Neural progenitor cell (in vitro differentiated cells): ENCODE measurements at regions not wholly inside any gene's neighbourhood (a gene's known extent, or its start where the extent isn't known, plus 50 kb on each side); places are given as distances from the start of the nearest gene placed in this dataset.

Source experiments
- EZH2 ChIP-seq: fragments of 200-600 bp; sonication (generic); IDR thresholded peaks from 2 replicates; pipeline ENCODE4 v1.6.1; 2017; ENCODE audit warnings: antibody characterized with exemption, mild to moderate bottlenecking, moderate library complexity
- EZH2phosphoT487 ChIP-seq: fragments of 200-600 bp; sonication (generic); IDR thresholded peaks from 2 replicates; pipeline ENCODE4 v1.6.1; 2017; ENCODE audit warnings: antibody characterized with exemption
- TF ChIP-seq, protein P1 (sequence below): fragments of 200-600 bp; sonication (generic); IDR thresholded peaks from 2 replicates; pipeline ENCODE4 v1.5.1; 2017; ENCODE audit warnings: antibody characterized with exemption, mild to moderate bottlenecking

DNA sequence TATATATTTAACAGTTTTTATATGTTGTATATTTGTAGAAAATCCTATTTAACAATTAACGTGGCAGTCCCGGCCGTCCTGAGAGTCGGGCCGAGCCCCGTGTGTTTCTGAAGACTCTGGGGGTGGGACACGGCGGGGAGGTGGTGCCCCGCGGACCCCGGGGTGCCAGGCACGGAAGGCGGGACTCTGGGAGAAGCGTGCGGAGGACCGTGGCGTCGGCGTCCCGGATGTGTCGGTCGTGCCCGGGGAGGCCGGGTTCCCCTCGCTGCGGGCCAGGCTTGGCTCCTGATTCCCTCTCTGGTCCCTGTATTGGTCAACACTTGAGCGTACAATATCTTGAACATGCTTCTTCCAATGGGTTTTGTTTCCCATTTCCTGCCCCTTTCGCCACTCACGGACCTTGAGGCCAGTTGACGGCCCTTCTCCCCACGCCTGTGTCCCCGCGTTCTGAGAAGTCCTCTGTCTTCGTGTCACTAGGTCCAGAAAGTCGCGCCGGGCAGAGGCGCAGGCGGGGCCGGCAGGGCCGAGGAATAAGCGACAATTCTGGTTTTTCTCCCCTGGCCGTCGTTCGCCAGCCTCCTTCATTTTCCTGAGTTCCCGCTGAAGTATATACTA is 1076.7 kb downstream of the BRD1 start:
- TF ChIP-seq EZH2phosphoT487 = no peak
- TF ChIP-seq, protein P1, sequence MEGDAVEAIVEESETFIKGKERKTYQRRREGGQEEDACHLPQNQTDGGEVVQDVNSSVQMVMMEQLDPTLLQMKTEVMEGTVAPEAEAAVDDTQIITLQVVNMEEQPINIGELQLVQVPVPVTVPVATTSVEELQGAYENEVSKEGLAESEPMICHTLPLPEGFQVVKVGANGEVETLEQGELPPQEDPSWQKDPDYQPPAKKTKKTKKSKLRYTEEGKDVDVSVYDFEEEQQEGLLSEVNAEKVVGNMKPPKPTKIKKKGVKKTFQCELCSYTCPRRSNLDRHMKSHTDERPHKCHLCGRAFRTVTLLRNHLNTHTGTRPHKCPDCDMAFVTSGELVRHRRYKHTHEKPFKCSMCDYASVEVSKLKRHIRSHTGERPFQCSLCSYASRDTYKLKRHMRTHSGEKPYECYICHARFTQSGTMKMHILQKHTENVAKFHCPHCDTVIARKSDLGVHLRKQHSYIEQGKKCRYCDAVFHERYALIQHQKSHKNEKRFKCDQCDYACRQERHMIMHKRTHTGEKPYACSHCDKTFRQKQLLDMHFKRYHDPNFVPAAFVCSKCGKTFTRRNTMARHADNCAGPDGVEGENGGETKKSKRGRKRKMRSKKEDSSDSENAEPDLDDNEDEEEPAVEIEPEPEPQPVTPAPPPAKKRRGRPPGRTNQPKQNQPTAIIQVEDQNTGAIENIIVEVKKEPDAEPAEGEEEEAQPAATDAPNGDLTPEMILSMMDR = no peak
- TF ChIP-seq EZH2 = no peak
